Right hindlimb (tissue), 1 donor: ENCODE measurements at regions not wholly inside any gene's neighbourhood (a gene's known extent, or its start where the extent isn't known, plus 50 kb on each side); places are given as distances from the start of the nearest gene placed in this dataset.

Experiments
- DNase-seq: peaks from one replicate; pipeline ENCODE4 v3.0.0-alpha.2; 2018

DNA sequence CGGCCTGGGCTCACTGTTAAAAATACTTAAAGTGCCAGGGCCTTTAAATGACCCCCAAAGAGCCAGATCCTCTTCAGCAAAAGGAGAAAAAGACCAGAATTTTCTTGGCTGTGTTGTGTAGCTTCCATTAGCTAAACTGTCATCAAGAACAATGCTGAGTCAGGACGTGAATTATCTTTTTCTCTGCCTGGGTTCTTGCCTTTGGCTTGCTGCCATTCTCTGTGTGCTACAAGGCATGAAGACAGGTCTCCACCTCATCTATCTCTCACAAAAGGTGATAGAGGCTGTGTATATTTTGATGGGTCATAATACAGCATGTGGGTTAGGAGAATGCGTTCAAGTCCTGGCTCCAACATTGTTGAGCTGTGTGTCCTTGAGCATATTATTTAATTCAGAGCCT, 52.4 kb upstream of the SELENOK start:
- no peak for DNase-seq

DNA sequence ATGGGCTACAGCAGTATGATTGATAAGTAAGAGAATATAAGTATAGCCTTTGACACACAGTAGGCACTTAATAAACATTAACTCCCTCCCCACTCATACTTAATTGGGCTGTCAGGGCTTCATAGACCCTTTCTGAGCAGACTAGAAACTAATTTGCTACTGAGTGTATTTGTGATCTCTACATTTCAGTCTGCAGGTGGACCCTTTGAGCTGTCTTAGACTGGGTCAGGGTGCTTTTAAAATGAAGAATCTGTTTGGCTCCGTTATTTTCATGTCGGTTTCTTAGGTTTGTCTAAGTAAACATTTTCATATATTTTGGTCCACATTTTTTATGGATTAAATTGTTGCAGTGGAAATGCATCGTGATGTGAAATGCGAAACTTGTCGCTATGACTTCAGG, 50.3 kb upstream of the SELENOK start:
- no peak for DNase-seq
